NCI-H510A treated with DMSO at 0.1 percent for 48 hours (cell line): ENCODE measurements at regions not wholly inside any gene's neighbourhood (a gene's known extent, or its start where the extent isn't known, plus 50 kb on each side); places are given as distances from the start of the nearest gene placed in this dataset.
A peak's percentile ranks its signal among the peaks of the same experiment; 100 is the strongest.

Source experiments
- DNase-seq: peaks from one replicate; lab custom pipeline; 2025; lab: John Stamatoyannopoulos, UW

- peak; percentile 45 for DNase-seq
Measured at GRCh38 chr12:114018669-114019068, 52.5 kb upstream of the RBM19 start.
